ENCODE measurements at regions not wholly inside any gene's neighbourhood (a gene's known extent, or its start where the extent isn't known, plus 50 kb on each side); places are given as distances from the start of the nearest gene placed in this dataset.

DNA sequence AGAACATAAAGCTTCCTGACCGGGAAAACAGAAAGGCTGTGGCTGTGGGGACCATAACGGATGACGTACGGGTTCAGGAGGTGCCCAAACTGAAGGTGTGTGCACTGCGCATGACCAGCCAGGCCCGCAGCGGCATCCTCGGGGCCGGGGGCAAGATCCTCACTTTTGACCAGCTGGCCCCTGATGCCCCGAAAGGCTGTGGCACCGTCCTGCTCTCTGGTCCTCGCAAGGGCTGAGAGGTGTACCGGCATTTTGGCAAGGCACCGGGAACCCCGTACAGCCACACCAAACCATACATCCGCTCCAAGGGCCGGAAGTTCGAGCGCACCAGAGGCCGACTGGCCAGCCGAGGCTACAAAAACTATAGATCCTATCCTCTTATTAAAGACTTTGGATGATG, 179.3 kb downstream of the PTN start:
- H3K4me3 Mint-ChIP-seq = no peak overlapping the region
- H3K9ac ChIP-seq (ENCODE audit: extremely low read depth, low read length, poor library complexity, severe bottlenecking) = no peak overlapping the region
- H3K4me1 Mint-ChIP-seq = peaks cover 8% of the 10 kb centered on the region
- H3K4me1 ChIP-seq (ENCODE audit: control insufficient read depth, insufficient read depth, low read length) = peaks cover under 1% of the 10 kb centered on the region
- DNase-seq = no peak
- 95 to 100% methylated on average over 8 to 21 of the region's 21 CpGs for WGBS, 2 experiments (ENCODE audit: insufficient coverage in 1 of 2, insufficient read length in 1 of 2)
- no peaks in the 10 kb centered on the region for H3K36me3 Mint-ChIP-seq (ENCODE audit: low read depth)
- H3K27ac Mint-ChIP-seq = no peak overlapping the region
- no peak overlapping the region for H3K27ac ChIP-seq (ENCODE audit: low read depth, low read length)
- no peak overlapping the region for H3K4me3 ChIP-seq (ENCODE audit: low read length)
- no peaks in the 10 kb centered on the region for H3K27me3 Mint-ChIP-seq (ENCODE audit: insufficient read depth)
- no peaks in the 10 kb centered on the region for H3K27me3 ChIP-seq (ENCODE audit: control insufficient read depth, insufficient read depth, low read length, poor library complexity, severe bottlenecking)
- no peaks in the 10 kb centered on the region for H3K9me3 ChIP-seq (ENCODE audit: control insufficient read depth, low read length)
- no peaks in the 10 kb centered on the region for H3K36me3 ChIP-seq (ENCODE audit: control insufficient read depth, insufficient read depth, low read length)
- no peaks in the 10 kb centered on the region for H3K9me3 Mint-ChIP-seq
- TF ChIP-seq, protein P1, sequence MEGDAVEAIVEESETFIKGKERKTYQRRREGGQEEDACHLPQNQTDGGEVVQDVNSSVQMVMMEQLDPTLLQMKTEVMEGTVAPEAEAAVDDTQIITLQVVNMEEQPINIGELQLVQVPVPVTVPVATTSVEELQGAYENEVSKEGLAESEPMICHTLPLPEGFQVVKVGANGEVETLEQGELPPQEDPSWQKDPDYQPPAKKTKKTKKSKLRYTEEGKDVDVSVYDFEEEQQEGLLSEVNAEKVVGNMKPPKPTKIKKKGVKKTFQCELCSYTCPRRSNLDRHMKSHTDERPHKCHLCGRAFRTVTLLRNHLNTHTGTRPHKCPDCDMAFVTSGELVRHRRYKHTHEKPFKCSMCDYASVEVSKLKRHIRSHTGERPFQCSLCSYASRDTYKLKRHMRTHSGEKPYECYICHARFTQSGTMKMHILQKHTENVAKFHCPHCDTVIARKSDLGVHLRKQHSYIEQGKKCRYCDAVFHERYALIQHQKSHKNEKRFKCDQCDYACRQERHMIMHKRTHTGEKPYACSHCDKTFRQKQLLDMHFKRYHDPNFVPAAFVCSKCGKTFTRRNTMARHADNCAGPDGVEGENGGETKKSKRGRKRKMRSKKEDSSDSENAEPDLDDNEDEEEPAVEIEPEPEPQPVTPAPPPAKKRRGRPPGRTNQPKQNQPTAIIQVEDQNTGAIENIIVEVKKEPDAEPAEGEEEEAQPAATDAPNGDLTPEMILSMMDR (conservative IDR thresholded peaks at IDR 0.05) = no peak

DNA sequence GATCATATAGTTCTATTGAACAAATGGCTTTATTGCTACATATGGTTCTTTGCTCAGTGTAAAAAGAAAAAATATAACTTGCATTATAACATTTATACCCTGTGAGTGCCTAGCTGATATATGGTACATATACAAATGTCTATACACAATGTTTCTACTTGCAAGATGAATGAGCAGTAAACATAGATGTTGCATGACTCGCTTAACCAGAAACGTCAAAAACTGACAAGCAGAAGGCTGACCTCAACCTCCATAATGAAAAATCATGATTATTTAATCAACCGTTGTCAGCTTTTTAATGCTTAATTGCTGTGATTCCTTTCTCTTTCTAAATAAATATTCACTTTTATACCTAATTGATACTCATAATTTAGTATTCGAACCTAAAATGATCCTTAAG, 183.3 kb downstream of the PTN start:
- WGBS, 2 experiments (ENCODE audit: insufficient coverage in 1 of 2, insufficient read length in 1 of 2) = 91 to 96% methylated on average over 4 of the region's 4 CpGs
- no peak overlapping the region for H3K27ac Mint-ChIP-seq
- H3K27ac ChIP-seq (ENCODE audit: low read depth, low read length) = no peak overlapping the region
- no peaks in the 10 kb centered on the region for H3K9me3 Mint-ChIP-seq
- no peaks in the 10 kb centered on the region for H3K9me3 ChIP-seq (ENCODE audit: control insufficient read depth, low read length)
- no peaks in the 10 kb centered on the region for H3K27me3 ChIP-seq (ENCODE audit: control insufficient read depth, insufficient read depth, low read length, poor library complexity, severe bottlenecking)
- no peak overlapping the region for H3K4me3 ChIP-seq (ENCODE audit: low read length)
- peaks cover 8% of the 10 kb centered on the region for H3K4me1 Mint-ChIP-seq
- H3K27me3 Mint-ChIP-seq (ENCODE audit: insufficient read depth) = peaks cover 6% of the 10 kb centered on the region
- no peaks in the 10 kb centered on the region for H3K36me3 ChIP-seq (ENCODE audit: control insufficient read depth, insufficient read depth, low read length)
- TF ChIP-seq, protein P1 (conservative IDR thresholded peaks at IDR 0.05) = no peak
- no peaks in the 10 kb centered on the region for H3K36me3 Mint-ChIP-seq (ENCODE audit: low read depth)
- no peak overlapping the region for H3K4me3 Mint-ChIP-seq
- DNase-seq = no peak
- H3K4me1 ChIP-seq (ENCODE audit: control insufficient read depth, insufficient read depth, low read length) = no peaks in the 10 kb centered on the region
- H3K9ac ChIP-seq (ENCODE audit: extremely low read depth, low read length, poor library complexity, severe bottlenecking) = no peak overlapping the region

DNA sequence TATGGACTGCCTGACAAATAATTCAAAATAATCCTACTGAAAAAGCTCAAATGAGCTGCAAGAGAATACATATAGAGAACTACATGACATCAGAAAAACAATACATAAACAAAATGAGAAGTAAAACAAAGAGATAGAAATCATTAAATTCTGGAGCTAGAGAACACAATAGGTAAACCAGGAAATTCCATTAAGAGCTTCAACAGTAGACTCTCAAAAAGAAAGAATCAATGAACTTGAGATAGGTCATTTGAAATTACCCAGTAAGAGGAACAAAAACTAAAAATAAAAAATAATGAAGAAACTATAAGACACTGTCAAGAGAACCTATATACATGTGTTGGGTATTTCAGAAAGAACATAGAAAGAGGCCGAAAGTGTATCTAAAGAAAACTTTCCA, 186.3 kb downstream of the PTN start:
- no peak overlapping the region for H3K27ac ChIP-seq (ENCODE audit: low read depth, low read length)
- H3K4me3 Mint-ChIP-seq = no peak overlapping the region
- H3K4me1 ChIP-seq (ENCODE audit: control insufficient read depth, insufficient read depth, low read length) = no peaks in the 10 kb centered on the region
- H3K36me3 ChIP-seq (ENCODE audit: control insufficient read depth, insufficient read depth, low read length) = no peaks in the 10 kb centered on the region
- 100% methylated on average over 1 of the region's 1 CpG; no CpG with 5 or more reads in 1 of the 2 experiments for WGBS, 2 experiments (ENCODE audit: insufficient coverage in 1 of 2, insufficient read length in 1 of 2)
- H3K4me3 ChIP-seq (ENCODE audit: low read length) = no peak overlapping the region
- no peak overlapping the region for H3K27ac Mint-ChIP-seq
- no peak for DNase-seq
- no peaks in the 10 kb centered on the region for H3K9me3 Mint-ChIP-seq
- peaks cover 6% of the 10 kb centered on the region for H3K27me3 Mint-ChIP-seq (ENCODE audit: insufficient read depth)
- H3K27me3 ChIP-seq (ENCODE audit: control insufficient read depth, insufficient read depth, low read length, poor library complexity, severe bottlenecking) = no peaks in the 10 kb centered on the region
- peaks cover 8% of the 10 kb centered on the region for H3K4me1 Mint-ChIP-seq
- no peak overlapping the region for H3K9ac ChIP-seq (ENCODE audit: extremely low read depth, low read length, poor library complexity, severe bottlenecking)
- TF ChIP-seq, protein P1 (conservative IDR thresholded peaks at IDR 0.05) = no peak
- no peaks in the 10 kb centered on the region for H3K9me3 ChIP-seq (ENCODE audit: control insufficient read depth, low read length)
- H3K36me3 Mint-ChIP-seq (ENCODE audit: low read depth) = no peaks in the 10 kb centered on the region

All from endodermal cell (in vitro differentiated cells).